ENCODE measurements at regions not wholly inside any gene's neighbourhood (a gene's known extent, or its start where the extent isn't known, plus 50 kb on each side); places are given as distances from the start of the nearest gene placed in this dataset.

GRCh38 chrX:88526385-88526784 lies 220.6 kb upstream of the CPXCR1 start:
- DNase-seq (ENCODE audit: low spot score) (no peak), ATAC-seq (no peak)
- intact Hi-C loops (cut with DNase I): no loop called here

- no peak for DNase-seq (ENCODE audit: low spot score)
- intact Hi-C loops (cut with DNase I): no loop called here
- no peak for ATAC-seq
These were observed 188.6 kb upstream of the CPXCR1 start for GRCh38 chrX:88558421-88558820.

GRCh38 chrX:88560673-88561330 lies 186.2 kb upstream of the CPXCR1 start:
- intact Hi-C loops (cut with DNase I): no loop called here
- no peak for DNase-seq (ENCODE audit: low spot score)
- ATAC-seq: no peak

GRCh38 chrX:88584283-88584682 lies 162.7 kb upstream of the CPXCR1 start:
- ATAC-seq: no peak
- DNase-seq (ENCODE audit: low spot score): no peak
- intact Hi-C loops (cut with DNase I): no loop called here

GRCh38 chrX:88586317-88586716 lies 160.7 kb upstream of the CPXCR1 start:
- ATAC-seq: no peak
- intact Hi-C loops (cut with DNase I): no loop called here
- DNase-seq (ENCODE audit: low spot score): no peak

- DNase-seq (ENCODE audit: low spot score) (no peak), ATAC-seq (no peak)
- intact Hi-C loops (cut with DNase I): no loop called here
These were observed 143.8 kb upstream of the CPXCR1 start for GRCh38 chrX:88603237-88603636.

GRCh38 chrX:88604433-88605221 lies 142.4 kb upstream of the CPXCR1 start:
- intact Hi-C loops (cut with DNase I): no loop called here
- ATAC-seq (peak; percentile 30), DNase-seq (ENCODE audit: low spot score) (no peak)

GRCh38 chrX:88605222-88605583 lies 141.8 kb upstream of the CPXCR1 start:
- DNase-seq (ENCODE audit: low spot score) (no peak), ATAC-seq (no peak)
- intact Hi-C loops (cut with DNase I): no loop called here

- intact Hi-C loops (cut with DNase I): no loop called here
- ATAC-seq (no peak), DNase-seq (ENCODE audit: low spot score) (no peak)
These were observed 134.1 kb upstream of the CPXCR1 start for GRCh38 chrX:88612870-88613329.

- ATAC-seq (no peak), DNase-seq (ENCODE audit: low spot score) (no peak)
- intact Hi-C loops (cut with DNase I): no loop called here
These were observed 133.7 kb upstream of the CPXCR1 start for GRCh38 chrX:88613338-88613737.

- intact Hi-C loops (cut with DNase I): no loop called here
- ATAC-seq: no peak
- no peak for DNase-seq (ENCODE audit: low spot score)
These were observed 125.7 kb upstream of the CPXCR1 start for GRCh38 chrX:88621278-88621677.

GRCh38 chrX:88655460-88655859 lies 91.6 kb upstream of the CPXCR1 start:
- intact Hi-C loops (cut with DNase I): no loop called here
- no peak for ATAC-seq
- no peak for DNase-seq (ENCODE audit: low spot score)

- no peak for DNase-seq (ENCODE audit: low spot score)
- no peak for ATAC-seq
- intact Hi-C loops (cut with DNase I): no loop called here
These were observed 86.2 kb upstream of the CPXCR1 start for GRCh38 chrX:88660836-88661235.

- no peak for DNase-seq (ENCODE audit: low spot score)
- no peak for ATAC-seq
- intact Hi-C loops (cut with DNase I): no loop called here
These were observed 74.8 kb upstream of the CPXCR1 start for GRCh38 chrX:88672261-88672660.

Measured in sciatic nerve (tissue), 2 donors.